ENCODE measurements at regions not wholly inside any gene's neighbourhood (a gene's known extent, or its start where the extent isn't known, plus 50 kb on each side); places are given as distances from the start of the nearest gene placed in this dataset.

DNA sequence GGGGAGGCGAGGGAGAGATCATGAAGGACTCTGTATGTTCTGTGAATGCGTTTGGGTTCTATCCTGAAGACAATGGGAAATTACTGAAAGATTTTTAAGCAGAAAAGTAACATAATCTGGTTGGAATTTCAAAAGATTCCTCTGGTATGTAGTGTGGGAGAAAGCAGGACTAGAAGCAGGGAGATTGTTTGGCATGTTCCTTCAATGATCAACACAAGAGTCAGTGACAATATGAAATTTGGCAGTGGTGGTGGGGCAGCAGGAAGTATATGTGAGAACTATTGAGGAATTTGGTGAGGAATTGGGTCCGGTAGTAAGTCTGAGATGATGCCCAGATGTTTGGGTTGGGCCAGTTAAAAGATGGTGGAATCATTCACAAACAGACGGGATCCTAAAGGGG, 348.7 kb downstream of the CD83 start:
- TF ChIP-seq CTCF (IDR thresholded peaks at IDR 0.05): no peak
- no peaks in the 10 kb centered on the region for H3K27me3 ChIP-seq

GRCh38 chr6:14467591-14467990, 350.0 kb downstream of the CD83 start:
- Histone ChIP-seq H3K27me3 (no peaks in the 10 kb centered on the region), H3K4me3 (no peak overlapping the region), H3K4me1 (peaks cover 0 to 1% of the 10 kb centered on the region in 2 donors), H3K9me3 (peaks cover 0 to 6% of the 10 kb centered on the region in 2 donors), H3K36me3 (no peaks in the 10 kb centered on the region), H3K27ac (no peak overlapping the region)
- no peak for DNase-seq (ENCODE audit: low spot score)
- no peak for TF ChIP-seq CTCF (IDR thresholded peaks at IDR 0.05)

More for the DNA sequence above, 348.7 kb downstream of the CD83 start:
- Histone ChIP-seq H3K27ac (no peak overlapping the region), H3K4me1 (no peaks in the 10 kb centered on the region), H3K4me3 (no peak overlapping the region), H3K9me3 (peaks cover 0 to 6% of the 10 kb centered on the region in 2 donors), H3K36me3 (peaks cover 8% of the 10 kb centered on the region)
- DNase-seq (ENCODE audit: low spot score): no peak

DNA sequence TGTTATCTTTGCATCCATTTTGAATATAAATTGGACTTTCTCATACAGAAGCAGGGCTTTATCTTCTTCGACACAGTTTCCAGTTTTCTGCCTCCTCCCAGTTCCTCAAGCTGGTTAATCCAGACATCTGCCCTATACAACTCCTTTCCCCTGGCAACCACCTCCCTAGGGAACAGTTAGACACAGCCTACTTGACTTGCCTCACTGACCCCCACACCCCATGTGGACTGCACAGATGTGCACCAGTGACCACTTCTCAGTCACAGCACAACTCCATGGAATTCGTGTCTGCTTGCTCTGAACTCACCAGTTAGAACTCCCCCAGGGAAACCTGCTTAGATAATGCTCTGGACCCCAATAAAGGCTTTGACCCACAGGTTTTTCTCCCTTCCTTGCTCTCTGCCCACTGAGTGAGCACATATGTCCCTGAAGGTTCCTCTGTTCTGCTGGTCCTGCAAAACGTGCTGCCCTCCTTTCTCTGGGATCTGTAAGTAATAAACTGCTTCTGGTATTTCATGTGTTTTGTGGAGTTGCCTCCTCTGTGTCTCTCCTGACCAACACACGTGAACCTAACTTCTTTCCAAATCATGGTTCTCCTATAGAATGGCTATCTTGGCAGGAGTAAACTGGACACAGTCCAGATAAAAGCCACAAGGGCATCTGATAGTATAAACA, 351.2 kb downstream of the CD83 start:
- TF ChIP-seq CTCF (IDR thresholded peaks at IDR 0.05): no peak
- Histone ChIP-seq H3K4me1 (peaks cover 0 to 10% of the 10 kb centered on the region in 2 donors), H3K4me3 (no peak overlapping the region), H3K36me3 (no peaks in the 10 kb centered on the region), H3K27me3 (no peaks in the 10 kb centered on the region), H3K9me3 (peaks cover 0 to 6% of the 10 kb centered on the region in 2 donors), H3K27ac (no peak overlapping the region)
- no peak for DNase-seq (ENCODE audit: low spot score)

- Histone ChIP-seq H3K9me3 (peaks cover 0 to 4% of the 10 kb centered on the region in 2 donors), H3K4me3 (no peak overlapping the region)
Measured at GRCh38 chr6:14470101-14470500, 352.5 kb downstream of the CD83 start.

DNA sequence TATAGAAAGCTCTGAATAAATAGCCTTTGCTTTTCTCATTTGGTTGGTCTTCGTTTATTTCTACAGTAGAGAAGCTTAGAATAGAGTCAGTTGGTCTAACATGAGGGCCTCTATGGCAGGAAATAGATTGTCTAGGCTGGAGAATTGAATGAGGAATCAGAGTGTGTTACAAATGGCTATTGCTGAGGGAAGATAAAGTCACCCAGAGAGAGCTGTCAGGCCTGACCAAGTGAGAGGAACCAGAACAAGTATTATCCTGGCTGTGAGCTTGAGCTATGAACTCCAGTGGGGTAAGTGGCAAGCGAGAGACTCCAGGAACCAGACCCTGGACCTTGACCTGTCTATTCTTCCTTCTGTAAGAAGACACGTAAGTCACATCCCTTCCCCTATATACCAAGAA, 353.1 kb downstream of the CD83 start:
- Histone ChIP-seq H3K36me3 (no peaks in the 10 kb centered on the region), H3K4me3 (no peak overlapping the region), H3K4me1 (peaks cover 0 to 10% of the 10 kb centered on the region in 2 donors), H3K27me3 (no peaks in the 10 kb centered on the region), H3K27ac (no peak overlapping the region), H3K9me3 (no peaks in the 10 kb centered on the region)
- DNase-seq (ENCODE audit: low spot score): no peak
- TF ChIP-seq CTCF (IDR thresholded peaks at IDR 0.05): no peak

More at GRCh38 chr6:14470101-14470500, 352.5 kb downstream of the CD83 start:
- Histone ChIP-seq H3K27me3 (no peaks in the 10 kb centered on the region), H3K4me1 (peaks cover 0 to 10% of the 10 kb centered on the region in 2 donors), H3K27ac (no peak overlapping the region), H3K36me3 (no peaks in the 10 kb centered on the region)
- DNase-seq (ENCODE audit: low spot score): no peak
- TF ChIP-seq CTCF (IDR thresholded peaks at IDR 0.05): no peak

Data from right atrium auricular region (tissue), 2 donors.